ENCODE measurements at regions not wholly inside any gene's neighbourhood (a gene's known extent, or its start where the extent isn't known, plus 50 kb on each side); places are given as distances from the start of the nearest gene placed in this dataset.

DNA sequence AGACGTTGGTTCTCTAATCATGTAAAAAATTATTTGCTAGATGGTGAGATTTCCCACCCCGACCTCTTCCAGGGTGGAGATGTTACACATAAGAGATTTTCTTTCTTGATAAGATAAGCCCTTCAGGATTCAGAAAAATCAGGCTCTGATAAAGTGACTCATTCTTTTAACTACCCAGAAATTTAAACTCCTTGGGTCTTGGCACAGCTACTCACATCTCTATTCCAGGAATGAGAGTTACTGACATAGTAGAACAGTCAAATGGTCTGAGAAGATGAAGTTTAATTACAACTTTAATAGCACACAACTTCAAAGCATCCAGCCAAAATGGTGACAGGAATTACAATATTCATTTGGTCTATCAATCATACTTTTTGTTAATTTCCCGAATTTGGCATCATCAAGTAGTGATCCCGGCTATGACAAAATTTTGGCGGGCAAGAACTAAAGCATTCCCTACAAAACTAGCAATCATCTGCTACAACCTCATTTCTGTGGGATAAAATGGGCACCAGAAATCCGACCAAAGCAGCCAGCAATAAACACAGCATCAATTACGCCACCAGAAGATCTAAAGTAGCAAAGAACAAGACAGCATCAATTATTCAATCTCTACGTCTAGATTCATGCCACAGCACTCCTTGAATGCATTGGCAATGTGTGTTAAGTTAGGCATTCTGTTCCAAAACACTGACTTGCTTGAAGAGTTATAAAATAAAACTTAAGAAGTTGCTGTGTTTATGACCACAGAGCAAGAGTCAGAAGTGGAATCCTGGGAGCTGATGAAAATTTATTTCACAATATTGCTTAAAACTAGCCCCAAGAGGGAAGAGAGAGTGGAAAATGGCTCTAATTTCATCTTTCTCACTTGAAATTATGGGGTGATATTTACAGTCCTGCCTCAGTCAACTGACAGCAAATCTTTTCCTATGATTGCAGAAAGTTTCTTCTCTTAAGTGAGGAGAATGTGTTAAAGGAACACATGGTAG is 565.7 kb upstream of the ANKRD30A start:
- TF ChIP-seq, protein P1, sequence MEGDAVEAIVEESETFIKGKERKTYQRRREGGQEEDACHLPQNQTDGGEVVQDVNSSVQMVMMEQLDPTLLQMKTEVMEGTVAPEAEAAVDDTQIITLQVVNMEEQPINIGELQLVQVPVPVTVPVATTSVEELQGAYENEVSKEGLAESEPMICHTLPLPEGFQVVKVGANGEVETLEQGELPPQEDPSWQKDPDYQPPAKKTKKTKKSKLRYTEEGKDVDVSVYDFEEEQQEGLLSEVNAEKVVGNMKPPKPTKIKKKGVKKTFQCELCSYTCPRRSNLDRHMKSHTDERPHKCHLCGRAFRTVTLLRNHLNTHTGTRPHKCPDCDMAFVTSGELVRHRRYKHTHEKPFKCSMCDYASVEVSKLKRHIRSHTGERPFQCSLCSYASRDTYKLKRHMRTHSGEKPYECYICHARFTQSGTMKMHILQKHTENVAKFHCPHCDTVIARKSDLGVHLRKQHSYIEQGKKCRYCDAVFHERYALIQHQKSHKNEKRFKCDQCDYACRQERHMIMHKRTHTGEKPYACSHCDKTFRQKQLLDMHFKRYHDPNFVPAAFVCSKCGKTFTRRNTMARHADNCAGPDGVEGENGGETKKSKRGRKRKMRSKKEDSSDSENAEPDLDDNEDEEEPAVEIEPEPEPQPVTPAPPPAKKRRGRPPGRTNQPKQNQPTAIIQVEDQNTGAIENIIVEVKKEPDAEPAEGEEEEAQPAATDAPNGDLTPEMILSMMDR (IDR thresholded peaks at IDR 0.05) = no peak
- TF ChIP-seq POLR2AphosphoS5 (IDR thresholded peaks at IDR 0.05) (no peak), POLR2A (IDR thresholded peaks at IDR 0.05) (no peak)
